ENCODE measurements at regions not wholly inside any gene's neighbourhood (a gene's known extent, or its start where the extent isn't known, plus 50 kb on each side); places are given as distances from the start of the nearest gene placed in this dataset.
"Not testable (repeated sequence)": the region's sequence is repeated elsewhere in the genome, so short reads cannot be mapped to it uniquely, and the experiment has no call there.

DNA sequence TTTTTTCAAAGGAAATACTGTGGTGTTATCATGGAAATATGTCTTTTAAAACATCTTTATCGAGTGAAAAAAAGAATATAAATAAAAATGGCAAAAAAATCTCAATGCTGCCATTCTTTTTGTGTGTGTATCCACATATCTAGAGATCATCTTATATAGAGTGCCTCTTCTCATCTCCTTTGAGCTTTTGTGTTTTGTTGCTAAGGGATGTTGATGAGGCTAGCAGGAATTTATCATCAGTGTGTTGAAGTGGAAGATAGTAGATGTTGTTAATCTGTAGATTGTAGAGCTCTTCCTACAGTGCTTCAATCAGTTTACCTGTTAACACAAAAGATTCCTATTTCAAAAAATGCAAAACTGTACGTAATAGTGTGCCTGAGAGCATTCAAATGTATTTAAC, 1738.0 kb upstream of the SEL1L start:
- DNase-seq, result no peak

- DNase-seq, result no peak
Measured at GRCh38 chr14:83280719-83281118, 1747.1 kb upstream of the SEL1L start.

GRCh38 chr14:83282706-83283105, 1749.1 kb upstream of the SEL1L start:
- DNase-seq, result no peak

- no peak for DNase-seq
Measured at GRCh38 chr14:83287300-83287699, 1753.6 kb upstream of the SEL1L start.

- no peak for DNase-seq
Measured at GRCh38 chr14:83289390-83289789, 1755.7 kb upstream of the SEL1L start.

DNA sequence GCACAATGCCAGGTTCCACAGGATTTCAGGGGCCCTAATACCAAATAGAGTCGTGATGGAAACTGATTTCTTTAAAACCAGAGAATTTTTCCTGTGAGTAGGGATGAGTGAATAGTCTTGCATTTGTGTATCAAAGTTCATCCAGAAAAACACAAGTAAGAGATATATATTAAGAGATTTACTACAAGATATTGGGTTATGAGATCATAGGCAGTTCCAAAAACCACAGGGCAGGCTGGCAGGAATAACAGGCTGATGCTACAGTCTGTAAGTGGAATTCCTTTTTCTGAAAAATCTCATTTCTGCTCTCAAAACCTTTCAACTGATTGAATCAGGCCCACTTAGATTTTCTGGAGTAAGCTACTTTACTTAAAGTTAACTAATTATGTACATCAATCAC, 1756.2 kb upstream of the SEL1L start:
- DNase-seq, result no peak

- no peak for DNase-seq
Measured at GRCh38 chr14:83290447-83290846, 1756.8 kb upstream of the SEL1L start.

GRCh38 chr14:83291714-83292113, 1758.1 kb upstream of the SEL1L start:
- no peak for DNase-seq

- no peak for DNase-seq
Measured at GRCh38 chr14:83294941-83295340, 1761.3 kb upstream of the SEL1L start.

DNA sequence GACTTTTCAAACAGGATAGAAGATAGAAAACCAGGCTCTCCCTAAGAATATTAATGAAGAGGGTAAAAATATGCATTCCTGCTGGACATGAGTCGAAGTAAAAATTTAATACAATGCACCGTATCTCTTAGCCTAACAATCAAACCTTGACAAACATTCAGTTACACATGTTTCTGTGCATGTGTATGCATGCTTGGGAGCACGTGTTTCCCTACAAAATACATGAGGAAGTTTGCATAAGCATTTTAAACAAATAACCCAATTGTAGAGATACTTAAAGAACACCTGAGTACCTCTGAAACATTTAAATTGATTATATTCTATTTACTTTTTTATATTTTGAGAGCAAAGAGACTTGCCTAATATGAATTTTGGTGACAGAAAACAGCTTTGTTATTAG, 1763.7 kb upstream of the SEL1L start:
- DNase-seq, result no peak

DNA sequence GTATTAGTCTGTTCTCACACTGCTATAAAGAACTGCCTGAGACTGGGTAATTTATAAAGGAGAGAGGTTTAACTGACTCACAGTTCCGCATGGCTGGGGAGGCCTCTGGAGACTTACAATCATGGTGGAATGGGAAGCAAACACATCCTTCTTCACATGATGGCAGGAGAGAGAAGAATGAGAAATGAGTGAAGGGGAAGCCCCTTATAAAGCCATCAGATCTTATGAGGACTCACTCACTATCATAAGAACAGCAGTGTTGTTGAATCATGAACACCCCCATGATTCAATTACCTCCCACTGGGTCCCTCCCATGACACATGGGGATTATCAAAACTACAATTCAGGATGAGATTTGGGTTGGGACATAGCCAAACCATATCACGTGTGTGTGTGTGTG, 1764.4 kb upstream of the SEL1L start:
- not testable (repeated sequence) for DNase-seq

GRCh38 chr14:83300476-83301064, 1766.9 kb upstream of the SEL1L start:
- DNase-seq, result no peak

GRCh38 chr14:83301791-83302190, 1768.1 kb upstream of the SEL1L start:
- DNase-seq, result no peak

DNA sequence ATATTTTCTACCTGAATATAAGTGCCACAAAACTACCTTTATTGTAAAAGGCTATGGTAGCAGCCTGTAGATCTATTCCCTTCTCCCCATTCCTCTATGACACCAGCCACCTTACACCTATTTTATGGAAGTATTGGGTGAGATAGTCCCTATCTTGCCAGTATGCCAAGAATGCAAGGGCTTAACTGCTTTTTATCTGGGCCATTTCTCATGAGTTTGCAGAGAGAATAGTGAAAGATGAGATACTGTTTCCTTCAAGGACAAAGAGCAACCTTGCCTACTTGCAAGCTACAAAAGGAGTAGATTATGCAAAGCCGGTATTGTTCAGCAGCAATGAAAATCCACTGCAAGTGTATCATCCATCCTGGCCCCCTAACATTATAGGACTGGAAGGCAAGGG, 1775.6 kb upstream of the SEL1L start:
- DNase-seq, result no peak

DNA sequence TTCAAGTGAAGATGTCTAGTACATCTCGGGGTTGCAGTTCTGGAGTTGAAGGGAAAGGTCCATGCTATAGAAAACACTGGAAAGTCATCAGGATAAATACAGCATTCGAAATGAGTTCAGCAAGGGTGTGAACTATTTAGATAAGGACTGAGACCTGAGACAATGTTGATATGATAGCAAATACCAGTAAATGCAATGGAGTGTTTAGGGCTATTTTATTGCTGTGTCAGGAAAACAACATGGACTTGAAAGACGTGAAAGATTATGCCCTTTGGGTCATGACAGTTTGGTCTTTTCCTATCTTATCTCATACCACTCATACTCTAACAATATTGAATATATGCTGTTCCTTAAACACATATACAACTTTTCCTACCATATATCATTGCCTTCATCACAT, 1776.2 kb upstream of the SEL1L start:
- no peak for DNase-seq

DNA sequence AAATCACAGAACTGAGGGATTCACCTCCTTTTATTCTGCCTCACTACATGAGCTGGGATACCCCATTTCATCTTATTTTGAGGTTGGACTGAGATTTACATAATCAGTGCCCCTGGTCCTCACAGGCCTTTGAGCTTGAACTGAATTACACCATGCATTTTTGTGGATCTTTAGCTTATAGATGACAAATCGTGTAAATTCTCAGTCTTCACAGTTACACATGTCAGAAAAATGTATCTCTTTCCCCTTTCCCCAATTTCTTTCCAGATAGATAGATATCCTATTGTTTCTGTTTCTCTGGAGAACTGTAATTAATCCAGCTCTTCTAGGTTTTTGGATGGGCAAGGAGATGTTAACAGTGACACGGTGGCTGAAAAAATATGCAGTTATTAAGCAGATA, 1778.9 kb upstream of the SEL1L start:
- DNase-seq, result no peak

- no peak for DNase-seq
Measured at GRCh38 chr14:83314764-83315163, 1781.1 kb upstream of the SEL1L start.

DNA sequence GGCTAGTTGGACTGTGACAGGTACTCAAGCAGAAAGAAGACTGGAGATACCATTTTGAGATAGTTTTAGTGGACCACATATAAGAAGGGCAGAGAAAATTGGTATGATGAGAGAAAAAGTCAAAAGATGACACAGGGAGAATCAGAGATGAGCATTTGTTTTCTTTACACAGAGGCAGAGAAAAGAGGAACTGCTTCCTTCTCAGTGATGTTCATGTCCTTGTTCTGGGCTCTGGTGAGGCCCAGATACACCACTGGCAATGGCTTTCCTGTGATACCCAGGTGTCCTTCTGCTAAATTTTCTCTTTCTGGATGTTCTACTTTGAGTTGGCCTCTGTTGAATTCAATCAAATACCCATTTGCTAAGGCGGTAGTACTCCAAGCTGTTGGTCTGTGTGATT, 1782.7 kb upstream of the SEL1L start:
- DNase-seq, result no peak

DNA sequence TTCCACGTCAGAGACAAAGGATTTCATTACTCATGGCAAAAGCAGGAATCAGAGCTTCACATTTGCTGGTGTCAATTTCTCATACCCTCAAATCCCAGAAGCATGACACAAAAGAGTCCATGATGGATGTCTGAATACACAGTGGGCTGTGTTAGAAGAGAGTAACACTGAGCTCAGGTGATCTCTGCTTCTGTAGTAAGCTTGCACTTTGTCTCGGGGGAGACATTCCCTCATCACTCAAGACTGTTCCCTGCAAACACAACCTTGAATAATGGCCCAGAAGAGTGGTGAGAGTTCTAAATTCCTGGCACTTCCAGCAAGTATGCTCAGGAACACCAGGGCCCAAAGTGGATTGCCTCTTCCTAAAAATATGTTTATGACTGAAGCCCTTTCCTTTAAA, 1787.2 kb upstream of the SEL1L start:
- DNase-seq, result no peak

DNA sequence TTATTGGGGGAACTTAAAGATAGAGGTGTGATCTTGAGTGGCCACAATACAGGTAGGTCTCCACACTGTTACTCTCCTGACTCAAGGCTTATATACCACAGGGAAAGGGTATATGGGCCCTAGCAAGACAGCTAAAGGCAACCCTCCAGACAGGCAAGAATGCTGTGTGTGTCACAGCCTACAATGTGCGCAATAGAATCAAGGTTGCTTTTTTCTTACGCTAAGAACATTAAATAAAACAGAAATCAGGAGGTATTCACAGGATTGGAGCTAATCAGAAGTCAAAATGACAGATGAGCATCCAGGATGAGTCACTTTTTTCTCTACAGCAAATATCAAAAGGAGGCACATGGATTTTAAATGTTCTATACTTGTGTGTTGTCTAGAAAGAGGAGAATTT, 1797.9 kb upstream of the SEL1L start:
- no peak for DNase-seq

- no peak for DNase-seq
Measured at GRCh38 chr14:83342590-83342989, 1808.9 kb upstream of the SEL1L start.

DNA sequence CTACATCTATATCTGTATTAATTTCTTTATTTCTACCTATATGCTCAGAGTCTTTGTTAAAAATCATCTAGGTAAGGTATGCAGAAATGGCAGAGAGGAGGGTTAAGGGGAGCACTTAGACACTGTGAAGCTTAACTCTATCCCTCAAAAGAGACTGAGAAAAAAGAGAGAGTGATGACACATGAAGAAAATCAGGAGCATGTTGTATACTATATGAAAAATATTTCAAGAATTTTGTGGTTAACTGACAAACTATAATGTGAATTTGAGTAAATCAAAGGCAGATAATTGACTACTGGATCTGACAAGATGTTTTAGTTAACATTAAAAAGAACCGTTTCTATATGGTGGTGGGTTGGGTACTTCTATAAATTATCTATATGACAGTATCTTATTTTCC, 1814.2 kb upstream of the SEL1L start:
- DNase-seq, result no peak

- no peak for DNase-seq
Measured at GRCh38 chr14:83355609-83356008, 1822.0 kb upstream of the SEL1L start.

DNA sequence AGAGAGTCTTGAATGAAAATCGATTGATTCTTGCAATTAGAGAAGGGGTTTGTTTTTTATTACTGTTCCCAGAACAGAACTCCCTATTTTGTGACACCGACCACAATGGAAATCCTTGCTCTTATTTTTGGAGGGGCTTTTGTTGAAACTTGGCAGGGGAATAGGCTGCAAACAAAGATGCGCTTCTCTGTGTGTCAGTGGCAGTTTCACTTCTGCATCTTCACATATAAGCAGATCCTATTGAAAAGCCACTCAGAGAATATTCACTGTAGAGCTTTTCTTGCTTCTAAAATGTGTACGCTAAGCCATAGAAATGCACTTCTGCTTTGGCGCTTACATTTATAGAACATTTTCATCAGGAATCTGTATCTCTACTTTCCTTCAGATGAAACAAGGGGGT, 1822.4 kb upstream of the SEL1L start:
- DNase-seq, result no peak

DNA sequence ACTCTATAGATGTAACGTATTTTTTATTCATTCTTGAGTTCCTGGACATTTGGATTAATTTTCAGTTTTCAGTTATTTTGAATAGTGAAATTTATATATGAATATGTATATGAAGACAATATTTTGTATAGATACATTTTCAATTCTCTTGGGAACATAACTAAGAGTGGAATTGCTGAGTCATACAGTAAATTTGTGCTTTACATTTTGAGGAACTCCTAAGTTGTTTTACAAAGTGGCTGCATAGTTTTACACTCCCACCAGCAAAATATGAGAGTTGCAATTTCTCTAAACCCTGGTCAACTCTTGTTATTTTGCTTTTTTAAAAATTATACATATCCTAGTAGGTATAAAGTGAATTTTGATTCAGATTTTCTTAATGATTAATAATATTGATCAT, 1838.6 kb upstream of the SEL1L start:
- no peak for DNase-seq

DNA sequence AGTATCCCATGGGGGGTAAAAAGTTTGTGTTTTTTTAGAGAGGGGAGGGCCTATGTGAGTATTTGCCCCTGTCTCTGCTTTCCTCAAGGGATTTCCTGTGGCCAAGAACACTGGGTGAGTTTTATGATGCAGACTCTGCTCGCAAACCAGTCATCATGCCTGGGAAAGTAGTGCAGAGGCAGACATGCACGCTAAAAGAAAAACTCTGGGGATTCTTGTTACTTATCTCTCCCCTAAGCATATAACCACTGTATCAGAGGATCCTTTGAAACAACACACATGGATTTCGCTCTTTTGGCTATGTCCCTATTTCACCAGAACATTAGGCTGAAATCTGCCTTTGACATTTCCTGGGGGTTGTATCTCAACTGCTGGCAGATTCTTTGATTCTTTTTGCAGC, 1845.8 kb upstream of the SEL1L start:
- no peak for DNase-seq
